Endothelial cell (in vitro differentiated cells): ENCODE measurements at regions not wholly inside any gene's neighbourhood (a gene's known extent, or its start where the extent isn't known, plus 50 kb on each side); places are given as distances from the start of the nearest gene placed in this dataset.

ENCODE experiments used
- DNase-seq: peaks from one replicate; pipeline ENCODE4 v3.0.0; 2021; ENCODE audit warnings: low spot score
- H3K27ac Mint-ChIP-seq: one replicate; pipeline ENCODE4 v1.8.0; 2021; ENCODE audit warnings: mixed read lengths, inconsistent platforms; ENCODE audit not compliant: unreplicated experiment
- H3K27me3 Mint-ChIP-seq: one replicate; pipeline ENCODE4 v1.8.0; 2021; ENCODE audit warnings: mild to moderate bottlenecking, moderate library complexity, mixed read lengths, inconsistent platforms; ENCODE audit not compliant: unreplicated experiment
- H3K36me3 Mint-ChIP-seq: one replicate; pipeline ENCODE4 v1.8.0; 2021; ENCODE audit warnings: mild to moderate bottlenecking, low read depth, mixed read lengths, inconsistent platforms; ENCODE audit not compliant: unreplicated experiment
- H3K4me1 Mint-ChIP-seq: one replicate; pipeline ENCODE4 v1.8.0; 2021; ENCODE audit warnings: mild to moderate bottlenecking, mixed read lengths, inconsistent platforms; ENCODE audit not compliant: unreplicated experiment
- H3K4me3 Mint-ChIP-seq: one replicate; pipeline ENCODE4 v1.8.0; 2021; ENCODE audit warnings: mild to moderate bottlenecking, mixed read lengths, inconsistent platforms; ENCODE audit not compliant: unreplicated experiment
- H3K9me3 Mint-ChIP-seq: one replicate; pipeline ENCODE4 v1.8.0; 2021; ENCODE audit warnings: mixed read lengths, inconsistent platforms; ENCODE audit not compliant: unreplicated experiment
- CTCF ChIP-seq: fragments of 200-600 bp; sonication (generic); IDR thresholded peaks from one replicate; pipeline ENCODE4 v1.5.0; 2021; ENCODE audit warnings: antibody characterized with exemption; ENCODE audit not compliant: unreplicated experiment

- Mint-ChIP-seq H3K27ac (no peak overlapping the region), H3K4me3 (no peak overlapping the region), H3K9me3 (no peaks in the 10 kb centered on the region), H3K4me1 (no peaks in the 10 kb centered on the region), H3K36me3 (no peaks in the 10 kb centered on the region), H3K27me3 (no peaks in the 10 kb centered on the region)
- TF ChIP-seq CTCF = no peak
- DNase-seq = no peak
Measured at GRCh38 chr2:145155196-145155595, 635.3 kb upstream of the ZEB2 start.

- TF ChIP-seq CTCF = no peak
- no peak overlapping the region for H3K4me3 Mint-ChIP-seq
Measured at GRCh38 chr2:145154731-145155130, 634.8 kb upstream of the ZEB2 start.

GRCh38 chr2:145146691-145147090, 626.8 kb upstream of the ZEB2 start:
- Mint-ChIP-seq H3K36me3 (no peaks in the 10 kb centered on the region), H3K4me1 (no peaks in the 10 kb centered on the region), H3K27me3 (peaks cover 1% of the 10 kb centered on the region), H3K9me3 (no peaks in the 10 kb centered on the region), H3K27ac (no peak overlapping the region), H3K4me3 (no peak overlapping the region)
- no peak for DNase-seq
- no peak for TF ChIP-seq CTCF

More at GRCh38 chr2:145154731-145155130, 634.8 kb upstream of the ZEB2 start:
- no peak for DNase-seq
- Mint-ChIP-seq H3K36me3 (no peaks in the 10 kb centered on the region), H3K4me1 (no peaks in the 10 kb centered on the region), H3K27ac (no peak overlapping the region), H3K9me3 (no peaks in the 10 kb centered on the region), H3K27me3 (no peaks in the 10 kb centered on the region)

- Mint-ChIP-seq H3K36me3 (no peaks in the 10 kb centered on the region), H3K4me3 (no peak overlapping the region), H3K27ac (no peak overlapping the region), H3K4me1 (no peaks in the 10 kb centered on the region), H3K27me3 (peaks cover 1% of the 10 kb centered on the region), H3K9me3 (no peaks in the 10 kb centered on the region)
- TF ChIP-seq CTCF = no peak
- no peak for DNase-seq
Measured at GRCh38 chr2:145144131-145144728, 624.3 kb upstream of the ZEB2 start.

- peaks cover 1% of the 10 kb centered on the region for H3K27me3 Mint-ChIP-seq
- H3K27ac Mint-ChIP-seq = no peak overlapping the region
Measured at GRCh38 chr2:145141981-145142380, 622.1 kb upstream of the ZEB2 start.

More at GRCh38 chr2:145141981-145142380, 622.1 kb upstream of the ZEB2 start:
- Mint-ChIP-seq H3K4me1 (no peaks in the 10 kb centered on the region), H3K9me3 (no peaks in the 10 kb centered on the region), H3K36me3 (no peaks in the 10 kb centered on the region), H3K4me3 (no peak overlapping the region)
- no peak for DNase-seq
- TF ChIP-seq CTCF = no peak
